WERI-Rb-1 (cell line): ENCODE measurements at regions not wholly inside any gene's neighbourhood (a gene's known extent, or its start where the extent isn't known, plus 50 kb on each side); places are given as distances from the start of the nearest gene placed in this dataset.

ENCODE experiments used
- DNase-seq: peaks from one replicate; pipeline ENCODE4 v3.0.0-alpha.2; 2020
- H3K27ac ChIP-seq: fragments of 250-450 bp; sonication (Bioruptor Pico); 2 replicates; pipeline ENCODE4 v1.5.1; 2020; ENCODE audit warnings: mild to moderate bottlenecking, moderate library complexity
- H3K27me3 ChIP-seq: fragments of 250-450 bp; sonication (Bioruptor Pico); 2 replicates; pipeline ENCODE4 v1.5.1; 2021; ENCODE audit warnings: mild to moderate bottlenecking, low read depth, moderate library complexity; ENCODE audit not compliant: insufficient read depth, severe bottlenecking
- H3K36me3 ChIP-seq: fragments of 250-450 bp; sonication (Bioruptor Pico); 2 replicates; pipeline ENCODE4 v1.5.1; 2020; ENCODE audit warnings: mild to moderate bottlenecking, moderate library complexity
- H3K4me3 ChIP-seq: 2 replicates; pipeline ENCODE4 v1.5.1; 2011; ENCODE audit warnings: low read depth, mild to moderate bottlenecking, control low read depth, low read length
- H3K9me3 ChIP-seq: fragments of 250-450 bp; sonication (Bioruptor Pico); 2 replicates; pipeline ENCODE4 v1.5.1; 2021; ENCODE audit warnings: mild to moderate bottlenecking, moderate library complexity; ENCODE audit not compliant: severe bottlenecking
- TF ChIP-seq, protein P1 (sequence below): IDR thresholded peaks from 2 replicates; pipeline ENCODE4 v1.5.1; 2011; ENCODE audit warnings: low read depth, mild to moderate bottlenecking, control low read depth, inconsistent platforms, low read length

DNA sequence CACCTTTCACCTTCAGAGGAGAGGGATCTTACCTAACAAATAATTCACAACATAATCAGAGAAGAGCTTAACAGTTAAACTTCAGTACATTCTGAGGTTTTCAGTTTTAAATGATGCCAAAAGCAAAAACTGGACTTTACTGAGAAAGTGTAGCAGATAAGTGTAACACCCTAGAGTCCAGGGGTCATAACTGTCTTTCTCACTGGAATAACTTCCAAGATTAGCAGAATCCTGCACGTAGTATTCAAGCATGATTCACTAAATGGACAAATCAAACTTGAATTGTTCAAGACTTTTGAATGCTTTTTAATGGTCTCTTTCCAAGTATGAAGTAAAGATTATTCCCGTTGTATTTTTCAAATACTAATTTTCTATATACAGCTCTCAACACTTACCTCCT lies 180.1 kb upstream of the NREP start:
- Histone ChIP-seq H3K36me3 (no peaks in the 10 kb centered on the region), H3K4me3 (no peak overlapping the region), H3K27me3 (no peaks in the 10 kb centered on the region), H3K27ac (no peak overlapping the region), H3K9me3 (peaks cover 2% of the 10 kb centered on the region)
- no peak for DNase-seq
- TF ChIP-seq, protein P1, sequence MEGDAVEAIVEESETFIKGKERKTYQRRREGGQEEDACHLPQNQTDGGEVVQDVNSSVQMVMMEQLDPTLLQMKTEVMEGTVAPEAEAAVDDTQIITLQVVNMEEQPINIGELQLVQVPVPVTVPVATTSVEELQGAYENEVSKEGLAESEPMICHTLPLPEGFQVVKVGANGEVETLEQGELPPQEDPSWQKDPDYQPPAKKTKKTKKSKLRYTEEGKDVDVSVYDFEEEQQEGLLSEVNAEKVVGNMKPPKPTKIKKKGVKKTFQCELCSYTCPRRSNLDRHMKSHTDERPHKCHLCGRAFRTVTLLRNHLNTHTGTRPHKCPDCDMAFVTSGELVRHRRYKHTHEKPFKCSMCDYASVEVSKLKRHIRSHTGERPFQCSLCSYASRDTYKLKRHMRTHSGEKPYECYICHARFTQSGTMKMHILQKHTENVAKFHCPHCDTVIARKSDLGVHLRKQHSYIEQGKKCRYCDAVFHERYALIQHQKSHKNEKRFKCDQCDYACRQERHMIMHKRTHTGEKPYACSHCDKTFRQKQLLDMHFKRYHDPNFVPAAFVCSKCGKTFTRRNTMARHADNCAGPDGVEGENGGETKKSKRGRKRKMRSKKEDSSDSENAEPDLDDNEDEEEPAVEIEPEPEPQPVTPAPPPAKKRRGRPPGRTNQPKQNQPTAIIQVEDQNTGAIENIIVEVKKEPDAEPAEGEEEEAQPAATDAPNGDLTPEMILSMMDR, result no peak

DNA sequence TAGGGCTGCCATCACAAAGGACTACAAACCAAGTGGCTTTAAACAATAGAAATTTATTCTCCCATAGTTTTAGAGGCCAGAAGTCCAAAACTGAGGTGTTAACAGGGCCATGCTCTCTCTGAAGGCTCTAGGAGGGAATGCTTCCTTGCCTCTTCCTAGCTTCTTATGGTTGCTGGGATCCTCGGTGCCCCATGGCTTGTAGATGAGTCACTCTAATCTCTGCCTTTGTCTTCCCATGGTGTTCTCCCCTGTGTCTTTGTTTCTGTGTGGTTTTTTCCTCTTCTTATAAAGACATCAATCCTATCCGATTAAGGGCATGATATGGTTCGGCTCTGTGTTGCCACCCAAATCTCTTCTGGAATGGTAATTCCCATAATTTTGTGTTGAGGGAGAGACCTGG lies 178.8 kb upstream of the NREP start:
- no peak for DNase-seq
- Histone ChIP-seq H3K4me3 (no peak overlapping the region), H3K27me3 (no peaks in the 10 kb centered on the region), H3K36me3 (no peaks in the 10 kb centered on the region), H3K9me3 (peaks cover 2% of the 10 kb centered on the region), H3K27ac (no peak overlapping the region)
- TF ChIP-seq, protein P1, result no peak

DNA sequence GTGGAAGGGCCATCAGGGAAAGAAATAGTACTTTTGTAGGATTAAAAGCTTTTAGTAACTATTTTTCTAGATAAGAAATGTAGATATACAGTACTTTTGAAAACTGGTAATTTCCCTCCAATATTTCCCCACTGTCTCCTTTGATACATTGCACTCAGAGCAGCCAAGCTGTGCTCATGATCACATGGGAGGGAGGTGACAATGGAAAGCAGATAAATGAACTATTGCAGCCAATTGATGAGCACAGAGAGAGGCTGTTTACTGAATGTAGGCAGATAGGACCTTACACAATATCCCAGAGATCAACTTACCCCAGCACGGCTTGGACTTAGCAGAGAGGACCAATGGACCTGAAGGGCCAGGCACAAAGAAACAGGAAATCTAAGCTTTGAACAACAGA lies 178.0 kb upstream of the NREP start:
- Histone ChIP-seq H3K27ac (no peak overlapping the region), H3K4me3 (no peak overlapping the region), H3K9me3 (peaks cover 2% of the 10 kb centered on the region), H3K27me3 (no peaks in the 10 kb centered on the region), H3K36me3 (no peaks in the 10 kb centered on the region)
- TF ChIP-seq, protein P1, result no peak
- no peak for DNase-seq

DNA sequence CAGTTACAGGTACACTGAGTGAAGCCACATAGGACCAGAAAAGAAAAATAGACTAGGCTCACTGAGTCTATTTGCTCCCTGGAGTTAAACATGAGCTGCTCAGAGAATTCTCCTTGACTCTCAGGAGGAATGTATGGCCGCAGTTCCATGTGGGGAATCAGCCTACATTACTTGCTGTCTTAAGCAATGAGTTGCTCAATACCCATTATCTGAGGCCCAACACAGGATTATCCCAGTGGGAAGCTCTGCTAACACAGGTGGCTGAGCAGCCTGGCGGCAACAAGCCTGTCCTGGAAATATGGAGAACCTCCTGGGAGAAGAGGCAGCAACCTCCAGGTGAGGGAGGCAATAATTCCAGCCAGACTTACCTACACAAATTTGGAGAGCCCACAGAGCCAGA lies 177.5 kb upstream of the NREP start:
- no peaks in the 10 kb centered on the region for H3K36me3 ChIP-seq
- peaks cover 2% of the 10 kb centered on the region for H3K9me3 ChIP-seq
- TF ChIP-seq, protein P1, result no peak
- H3K27me3 ChIP-seq, result no peaks in the 10 kb centered on the region
- peak; percentile 68 for DNase-seq
- H3K27ac ChIP-seq, result no peak overlapping the region
- H3K4me3 ChIP-seq, result no peak overlapping the region

DNA sequence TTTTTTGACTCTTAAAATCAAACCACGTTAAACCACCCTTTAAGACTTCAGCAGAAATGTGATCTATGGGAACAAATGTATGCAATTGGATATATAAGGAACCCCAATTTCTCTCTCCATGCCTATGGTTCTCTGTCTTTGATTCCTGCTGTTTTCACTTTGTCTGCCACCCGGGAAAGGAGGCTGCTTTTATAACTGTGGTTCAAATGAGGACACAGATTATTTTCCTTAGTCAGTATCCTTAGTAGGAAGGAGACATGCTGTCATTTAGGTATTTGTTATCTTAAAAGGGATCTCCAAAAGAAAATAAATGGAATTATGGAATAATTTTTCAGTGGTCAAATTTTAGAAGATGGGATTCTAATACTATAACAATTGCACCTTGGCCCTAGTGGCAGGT lies 176.1 kb upstream of the NREP start:
- H3K27ac ChIP-seq, result no peak overlapping the region
- H3K9me3 ChIP-seq, result peaks cover 2% of the 10 kb centered on the region
- H3K4me3 ChIP-seq, result no peak overlapping the region
- no peak for DNase-seq
- no peaks in the 10 kb centered on the region for H3K27me3 ChIP-seq
- no peaks in the 10 kb centered on the region for H3K36me3 ChIP-seq
- TF ChIP-seq, protein P1, result no peak

DNA sequence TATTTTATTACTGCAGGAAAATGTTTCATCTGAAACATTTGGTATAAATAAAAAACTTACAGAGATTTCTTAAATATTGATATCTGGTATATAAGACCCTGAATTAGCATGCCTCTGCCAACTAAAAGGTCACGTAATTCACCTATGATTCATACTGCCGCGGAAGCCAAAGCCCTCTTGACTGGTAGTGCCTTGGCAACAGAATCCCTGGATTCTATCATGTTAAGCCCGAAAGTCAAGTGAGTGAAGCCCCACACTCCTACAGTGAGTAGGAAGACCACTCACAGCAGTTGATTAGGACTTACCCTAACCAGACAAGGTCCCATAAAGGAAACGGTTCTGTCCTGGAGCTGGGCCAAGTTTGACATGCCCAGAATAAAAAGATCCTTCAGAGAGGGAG lies 175.6 kb upstream of the NREP start:
- H3K4me3 ChIP-seq, result no peak overlapping the region
- no peak overlapping the region for H3K27ac ChIP-seq
- no peaks in the 10 kb centered on the region for H3K36me3 ChIP-seq
- H3K9me3 ChIP-seq, result peaks cover 2% of the 10 kb centered on the region
- TF ChIP-seq, protein P1, result no peak
- no peak for DNase-seq
- H3K27me3 ChIP-seq, result no peaks in the 10 kb centered on the region
